GM12878 (cell line): ENCODE measurements at regions not wholly inside any gene's neighbourhood (a gene's known extent, or its start where the extent isn't known, plus 50 kb on each side); places are given as distances from the start of the nearest gene placed in this dataset.

Experiments used
- ATAC-seq: fragments of 200-7000 bp; cut with Tn5 transposase; 3 replicates; pipeline ENCODE4 v1.9.1; 2020; ENCODE audit warnings: mild to moderate bottlenecking, moderate library complexity
- BruUV-seq: library from RNA; stranded (reverse); fragments of 400-500 nt; replicated peaks from 2 replicates; lab custom pipeline; 2021; lab: Mats Ljungman, UMichigan
- CTCF ChIA-PET: fragments of 300-600 bp; sonication (Branson Sonifier 250); formaldehyde crosslinking; extraction: SDS; loops from one replicate; lab custom pipeline; 2021; ENCODE audit warnings: inconsistent platforms; lab: Yijun Ruan, JAX
- POLR2A ChIA-PET: fragments of 350-600 bp; formaldehyde crosslinking; extraction: SDS; loops from one replicate; lab custom pipeline; 2021; ENCODE audit warnings: inconsistent platforms; lab: Charles Lee
- RAD21 ChIA-PET: fragments of 300-600 bp; sonication (Branson Sonifier 250); formaldehyde crosslinking; loops from one replicate; lab custom pipeline; 2023; ENCODE audit warnings: antibody characterized with exemption; ENCODE audit not compliant: unreplicated experiment; lab: Charles Lee
- SMC1A ChIA-PET: fragments of 300-600 bp; sonication (Branson Sonifier 250); formaldehyde crosslinking; loops from one replicate; lab custom pipeline; 2023; ENCODE audit not compliant: unreplicated experiment, uncharacterized antibody; lab: Charles Lee
- DNase-seq: peaks from one replicate; pipeline ENCODE4 v3.0.0-alpha.2; 2011; ENCODE audit warnings: low read depth, low spot score
- FAIRE-seq: peaks from 3 replicates; lab custom pipeline; 2011; peaks lifted over from hg19 to GRCh38; lab: Jason Lieb, UNC
- H2AFZ ChIP-seq: 2 replicates; pipeline ENCODE4 v1.6.0; 2011; ENCODE audit warnings: low read depth, low read length, control low read depth; ENCODE audit not compliant: control insufficient read depth
- H3K27ac ChIP-seq: 2 replicates; pipeline ENCODE4 v1.5.1; 2011; ENCODE audit warnings: control low read depth; ENCODE audit not compliant: control insufficient read depth, insufficient read depth
- H3K27me3 ChIP-seq, 2 experiments: replicated peaks in 1 of 2; 2 replicates each; pipeline versions ENCODE4 v1.6.0 to v1.6.1; 2011; ENCODE audit warnings: low read length in 1 of 2; ENCODE audit not compliant: control insufficient read depth in 2 of 2, insufficient read depth in 2 of 2
- H3K36me3 ChIP-seq, 2 experiments: 2 replicates each; pipeline ENCODE4 v1.5.1; 2011; ENCODE audit warnings: low read length in 1 of 2; ENCODE audit not compliant: control insufficient read depth in 2 of 2, insufficient read depth in 2 of 2
- H3K4me1 ChIP-seq: 2 replicates; pipeline ENCODE4 v1.6.1; 2011; ENCODE audit warnings: mild to moderate bottlenecking, low read length, moderate library complexity, mixed read lengths; ENCODE audit not compliant: control insufficient read depth, insufficient read depth
- H3K4me2 ChIP-seq: 2 replicates; pipeline ENCODE4 v1.6.0; 2011; ENCODE audit warnings: control low read depth; ENCODE audit not compliant: control insufficient read depth, insufficient read depth
- H3K4me3 ChIP-seq: fragments of 200-600 bp; sonication (generic); 2 replicates; pipeline ENCODE4 v1.5.1; 2016
- H3K79me2 ChIP-seq: 2 replicates; pipeline ENCODE4 v1.6.0; 2011; ENCODE audit warnings: low read length; ENCODE audit not compliant: control insufficient read depth, insufficient read depth
- H3K9ac ChIP-seq: 2 replicates; pipeline ENCODE4 v1.8.0; 2011; ENCODE audit warnings: low read length, control low read depth, mixed read lengths; ENCODE audit not compliant: control insufficient read depth, insufficient read depth
- H3K9me3 ChIP-seq: replicated peaks from 3 replicates; pipeline ENCODE4 v1.5.1; 2011; ENCODE audit warnings: mild to moderate bottlenecking, low read length; ENCODE audit not compliant: control insufficient read depth, insufficient read depth
- H4K20me1 ChIP-seq: 2 replicates; pipeline ENCODE4 v1.6.0; 2011; ENCODE audit not compliant: control insufficient read depth, insufficient read depth
- CEBPB ChIP-seq, 2 experiments: fragments of 150-350 bp in 1 of 2; IDR thresholded peaks; 2 replicates each; pipeline ENCODE4 v1.6.1; 2012 to 2014; ENCODE audit warnings: low read depth in 2 of 2, low read length in 2 of 2, borderline replicate concordance in 1 of 2, inconsistent platforms in 1 of 2
- LARP7 ChIP-seq: fragments of 450-650 bp; IDR thresholded peaks from 2 replicates; pipeline ENCODE4 v1.6.1; 2017; ENCODE audit warnings: mild to moderate bottlenecking
- NFIC ChIP-seq: IDR thresholded peaks from 2 replicates; pipeline ENCODE4 v1.6.1; 2012; ENCODE audit warnings: low read depth, mild to moderate bottlenecking, inconsistent platforms, low read length, moderate library complexity
- WGBS: methylation state at CpG from one replicate; pipeline ENCODE4 v1.1.6; 2016; ENCODE audit warnings: low lambda C conversion rate; ENCODE audit not compliant: insufficient replicate concordance, insufficient coverage; ENCODE audit errors: missing lambda C conversion rate; 5-methylcytosine and 5-hydroxymethylcytosine counted together
- in situ Hi-C: fragments of 300-500 bp; cut with MboI; formaldehyde crosslinking; loops from 9 replicates; pipeline ENCODE4 v1.14.3; 2018; ENCODE audit warnings: mixed read lengths
- intact Hi-C: fragments of 100-400 bp; cut with micrococcal nuclease; formaldehyde crosslinking; loops from one replicate; pipeline ENCODE4 v1.14.2; 2022; ENCODE audit not compliant: unreplicated experiment
- TF ChIP-seq, protein P1 (sequence below): IDR thresholded peaks from 2 replicates; pipeline ENCODE4 v1.6.1; 2011; ENCODE audit warnings: borderline replicate concordance, low read depth, mild to moderate bottlenecking, moderate library complexity, mixed read lengths, low read length; ENCODE audit not compliant: insufficient read depth; ENCODE audit errors: extremely low read length
- TF ChIP-seq, protein P2 (sequence below): IDR thresholded peaks from 2 replicates; pipeline ENCODE4 v1.6.1; 2012; ENCODE audit warnings: low read length, inconsistent platforms

DNA sequence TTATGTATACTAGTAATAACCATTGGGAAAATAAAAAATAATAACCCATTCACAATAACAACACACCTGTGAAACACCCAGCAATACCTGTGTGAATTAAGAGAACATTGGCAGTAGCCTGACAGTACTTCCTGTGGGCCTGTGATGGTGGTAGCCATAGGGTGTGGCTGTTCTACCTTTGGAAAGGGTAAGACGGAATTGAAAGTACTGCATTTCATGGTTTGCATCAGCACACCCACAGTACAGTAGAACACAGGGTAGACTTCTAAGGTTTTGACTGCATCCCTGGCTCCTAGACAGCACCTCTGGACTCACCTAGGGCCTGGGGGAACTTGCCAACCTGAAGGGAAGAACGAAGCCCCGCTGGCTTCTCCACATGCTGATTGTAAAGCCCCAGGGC is 279.8 kb downstream of the HTR1B start:
- TF ChIP-seq LARP7 (no peak), CEBPB (IDR thresholded peaks at IDR 0.05; ENCODE audit: borderline replicate concordance in 1 of 2, low read depth in 2 of 2, low read length in 2 of 2) (no peak), NFIC (no peak)
- TF ChIP-seq, protein P1, sequence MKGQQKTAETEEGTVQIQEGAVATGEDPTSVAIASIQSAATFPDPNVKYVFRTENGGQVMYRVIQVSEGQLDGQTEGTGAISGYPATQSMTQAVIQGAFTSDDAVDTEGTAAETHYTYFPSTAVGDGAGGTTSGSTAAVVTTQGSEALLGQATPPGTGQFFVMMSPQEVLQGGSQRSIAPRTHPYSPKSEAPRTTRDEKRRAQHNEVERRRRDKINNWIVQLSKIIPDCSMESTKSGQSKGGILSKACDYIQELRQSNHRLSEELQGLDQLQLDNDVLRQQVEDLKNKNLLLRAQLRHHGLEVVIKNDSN: no peak
- TF ChIP-seq, protein P2, sequence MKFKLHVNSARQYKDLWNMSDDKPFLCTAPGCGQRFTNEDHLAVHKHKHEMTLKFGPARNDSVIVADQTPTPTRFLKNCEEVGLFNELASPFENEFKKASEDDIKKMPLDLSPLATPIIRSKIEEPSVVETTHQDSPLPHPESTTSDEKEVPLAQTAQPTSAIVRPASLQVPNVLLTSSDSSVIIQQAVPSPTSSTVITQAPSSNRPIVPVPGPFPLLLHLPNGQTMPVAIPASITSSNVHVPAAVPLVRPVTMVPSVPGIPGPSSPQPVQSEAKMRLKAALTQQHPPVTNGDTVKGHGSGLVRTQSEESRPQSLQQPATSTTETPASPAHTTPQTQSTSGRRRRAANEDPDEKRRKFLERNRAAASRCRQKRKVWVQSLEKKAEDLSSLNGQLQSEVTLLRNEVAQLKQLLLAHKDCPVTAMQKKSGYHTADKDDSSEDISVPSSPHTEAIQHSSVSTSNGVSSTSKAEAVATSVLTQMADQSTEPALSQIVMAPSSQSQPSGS: no peak
- H2AFZ ChIP-seq: no peak overlapping the region
- peak; percentile 85 for ATAC-seq

More for the DNA sequence above, 279.8 kb downstream of the HTR1B start:
- in situ Hi-C loops (no loop called here), intact Hi-C loops (no loop called here)
- H4K20me1 ChIP-seq: no peaks in the 10 kb centered on the region
- 0% methylated on average over 3 of the region's 3 CpGs for WGBS
- no peak overlapping the region for H3K9ac ChIP-seq
- ChIA-PET RAD21 (no interaction called here), SMC1A (no interaction called here), CTCF (no interaction called here), POLR2A (no interaction called here)
- no peak overlapping the region for H3K4me3 ChIP-seq
- BruUV-seq: no TSS peak
- FAIRE-seq (no peak), DNase-seq (no peak)
- no peaks in the 10 kb centered on the region for H3K27me3 ChIP-seq
- no peak overlapping the region for H3K4me2 ChIP-seq
- H3K4me1 ChIP-seq: no peaks in the 10 kb centered on the region
- no peaks in the 10 kb centered on the region for H3K79me2 ChIP-seq
- H3K9me3 ChIP-seq: no peaks in the 10 kb centered on the region
- no peaks in the 10 kb centered on the region for H3K36me3 ChIP-seq
- H3K27ac ChIP-seq: no peak overlapping the region
